Muscle layer of duodenum (tissue), 2 donors: ENCODE measurements at regions not wholly inside any gene's neighbourhood (a gene's known extent, or its start where the extent isn't known, plus 50 kb on each side); places are given as distances from the start of the nearest gene placed in this dataset.

Experiments
- H3K27ac ChIP-seq: one replicate; pipeline ENCODE4 v1.7.0; 2013; ENCODE audit warnings: mild to moderate bottlenecking, low read length
- H3K27me3 ChIP-seq: one replicate; pipeline ENCODE4 v1.7.0; 2013; ENCODE audit warnings: low read depth, mild to moderate bottlenecking, control low read depth, low read length
- H3K36me3 ChIP-seq, 2 donors: one replicate each; pipeline ENCODE4 v1.7.0; 2013; ENCODE audit warnings: low read length in 2 of 2, control low read depth in 1 of 2, mild to moderate bottlenecking in 1 of 2; ENCODE audit not compliant: insufficient read depth in 2 of 2, control insufficient read depth in 1 of 2
- H3K4me1 ChIP-seq, 2 donors: one replicate each; pipeline ENCODE4 v1.7.0; 2013; ENCODE audit warnings: low read length in 2 of 2, mild to moderate bottlenecking in 2 of 2, control low read depth in 1 of 2, moderate library complexity in 1 of 2; ENCODE audit not compliant: insufficient read depth in 2 of 2, control insufficient read depth in 1 of 2
- H3K4me3 ChIP-seq, 2 donors: one replicate each; pipeline ENCODE4 v1.7.0; 2013; ENCODE audit warnings: low read length in 2 of 2, low read depth in 1 of 2, mild to moderate bottlenecking in 1 of 2
- H3K9me3 ChIP-seq, 2 donors: one replicate each; pipeline ENCODE4 v1.7.0; 2013; ENCODE audit warnings: low read length in 2 of 2, control low read depth in 1 of 2, mild to moderate bottlenecking in 1 of 2; ENCODE audit not compliant: control insufficient read depth in 1 of 2
- donor health status: healthy.

DNA sequence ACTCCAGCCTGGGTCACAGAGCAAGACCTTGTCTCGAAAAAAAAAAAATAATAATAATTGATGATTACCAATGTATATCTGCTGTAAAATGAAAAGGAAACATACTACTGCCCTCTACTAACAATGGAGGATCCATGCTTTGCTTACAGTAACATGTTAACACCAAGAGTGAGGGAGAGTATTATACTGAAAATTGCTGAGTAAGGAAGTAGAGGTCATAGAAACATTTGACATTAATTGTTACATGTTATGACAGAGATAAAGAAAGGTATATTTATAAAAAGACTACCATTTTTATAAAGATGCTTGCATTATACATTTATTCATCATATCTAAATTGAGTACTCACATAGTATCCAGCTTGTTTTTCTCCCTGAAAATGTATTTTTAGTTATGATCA lies 1989.8 kb upstream of the TENM3 start:
- Histone ChIP-seq H3K27me3 (no peaks in the 10 kb centered on the region), H3K36me3 (no peaks in the 10 kb centered on the region), H3K9me3 (no peaks in the 10 kb centered on the region), H3K4me1 (no peaks in the 10 kb centered on the region), H3K4me3 (no peak overlapping the region), H3K27ac (no peak overlapping the region)

- Histone ChIP-seq H3K36me3 (no peaks in the 10 kb centered on the region), H3K27me3 (no peaks in the 10 kb centered on the region), H3K9me3 (no peaks in the 10 kb centered on the region), H3K4me1 (no peaks in the 10 kb centered on the region), H3K4me3 (no peak overlapping the region), H3K27ac (no peak overlapping the region)
Observed at GRCh38 chr4:180261346-180261745, 1981.9 kb upstream of the TENM3 start.

DNA sequence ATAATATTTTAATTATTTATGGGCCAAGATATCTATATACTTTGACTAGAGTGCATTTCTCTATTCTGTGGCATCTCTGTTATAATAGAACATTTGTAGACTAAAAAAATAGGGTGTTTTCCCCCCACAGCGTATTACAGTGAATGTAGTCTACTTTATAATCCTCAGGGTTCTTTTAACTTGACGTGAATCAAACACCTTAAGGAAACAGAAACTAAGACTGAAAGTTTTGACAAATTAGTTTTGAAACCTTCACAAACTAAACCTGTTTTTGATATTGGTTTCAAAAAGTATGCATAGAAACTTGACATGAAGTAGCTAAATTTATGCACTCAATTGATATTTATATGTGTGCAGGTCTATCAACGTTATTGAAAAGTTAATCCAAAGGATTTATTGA lies 1963.1 kb upstream of the TENM3 start:
- no peak overlapping the region for H3K4me3 ChIP-seq
- H3K9me3 ChIP-seq = no peaks in the 10 kb centered on the region
- H3K27ac ChIP-seq = no peak overlapping the region
- H3K27me3 ChIP-seq = no peaks in the 10 kb centered on the region
- no peaks in the 10 kb centered on the region for H3K4me1 ChIP-seq
- H3K36me3 ChIP-seq = no peaks in the 10 kb centered on the region

GRCh38 chr4:180280726-180281297 lies 1962.4 kb upstream of the TENM3 start:
- Histone ChIP-seq H3K4me1 (no peaks in the 10 kb centered on the region), H3K27me3 (no peaks in the 10 kb centered on the region), H3K27ac (no peak overlapping the region), H3K36me3 (no peaks in the 10 kb centered on the region), H3K4me3 (no peak overlapping the region), H3K9me3 (no peaks in the 10 kb centered on the region)

DNA sequence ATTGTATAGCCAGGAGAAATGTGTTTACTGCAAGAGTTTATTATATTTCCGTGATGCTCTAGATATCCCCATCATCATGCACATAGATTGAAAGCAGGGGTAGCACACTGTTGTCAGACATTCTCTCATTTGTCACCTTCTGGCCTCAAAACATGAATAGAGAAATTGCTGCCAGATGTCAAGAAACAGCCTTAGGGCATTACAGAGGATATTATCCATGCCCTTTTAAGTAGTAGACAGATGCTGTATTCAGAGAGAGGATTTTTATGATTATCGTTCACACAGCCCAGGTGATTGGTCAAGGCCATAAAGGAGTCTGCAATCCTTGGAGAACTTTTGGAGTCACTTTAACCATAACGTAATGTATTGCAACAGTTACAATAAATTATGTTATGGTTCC lies 1961.5 kb upstream of the TENM3 start:
- Histone ChIP-seq H3K27me3 (no peaks in the 10 kb centered on the region), H3K9me3 (no peaks in the 10 kb centered on the region), H3K4me3 (no peak overlapping the region), H3K36me3 (no peaks in the 10 kb centered on the region), H3K4me1 (no peaks in the 10 kb centered on the region), H3K27ac (no peak overlapping the region)

DNA sequence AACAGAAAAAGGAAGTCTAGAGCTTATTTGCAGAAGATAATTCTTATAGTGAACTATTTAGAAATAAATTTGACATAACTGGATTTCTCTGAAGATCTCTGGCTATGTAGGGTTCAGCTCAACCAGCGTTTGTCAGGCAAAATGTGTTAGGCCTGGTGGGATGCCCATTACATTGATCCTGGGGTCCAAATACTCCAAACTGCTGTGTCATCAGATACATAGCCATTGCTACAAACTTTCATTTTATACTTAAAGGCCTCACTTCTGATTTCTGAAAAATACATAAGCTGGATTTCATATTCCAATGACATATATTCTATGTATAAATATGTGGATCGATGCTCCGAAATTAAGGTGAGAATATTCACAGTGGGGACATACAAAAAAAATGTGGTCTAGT lies 1958.9 kb upstream of the TENM3 start:
- H3K36me3 ChIP-seq = no peaks in the 10 kb centered on the region
- H3K27me3 ChIP-seq = no peaks in the 10 kb centered on the region
- H3K4me3 ChIP-seq = no peak overlapping the region
- H3K27ac ChIP-seq = no peak overlapping the region
- H3K9me3 ChIP-seq = no peaks in the 10 kb centered on the region
- no peaks in the 10 kb centered on the region for H3K4me1 ChIP-seq

GRCh38 chr4:180285796-180286195 lies 1957.4 kb upstream of the TENM3 start:
- H3K9me3 ChIP-seq = no peaks in the 10 kb centered on the region
- H3K27ac ChIP-seq = no peak overlapping the region
- H3K27me3 ChIP-seq = no peaks in the 10 kb centered on the region
- H3K36me3 ChIP-seq = no peaks in the 10 kb centered on the region
- H3K4me3 ChIP-seq = no peak overlapping the region
- H3K4me1 ChIP-seq = no peaks in the 10 kb centered on the region

- no peaks in the 10 kb centered on the region for H3K9me3 ChIP-seq
- no peak overlapping the region for H3K27ac ChIP-seq
- no peaks in the 10 kb centered on the region for H3K36me3 ChIP-seq
- H3K4me3 ChIP-seq = no peak overlapping the region
- H3K27me3 ChIP-seq = no peaks in the 10 kb centered on the region
- no peaks in the 10 kb centered on the region for H3K4me1 ChIP-seq
Observed at GRCh38 chr4:180292339-180292738, 1950.9 kb upstream of the TENM3 start.

DNA sequence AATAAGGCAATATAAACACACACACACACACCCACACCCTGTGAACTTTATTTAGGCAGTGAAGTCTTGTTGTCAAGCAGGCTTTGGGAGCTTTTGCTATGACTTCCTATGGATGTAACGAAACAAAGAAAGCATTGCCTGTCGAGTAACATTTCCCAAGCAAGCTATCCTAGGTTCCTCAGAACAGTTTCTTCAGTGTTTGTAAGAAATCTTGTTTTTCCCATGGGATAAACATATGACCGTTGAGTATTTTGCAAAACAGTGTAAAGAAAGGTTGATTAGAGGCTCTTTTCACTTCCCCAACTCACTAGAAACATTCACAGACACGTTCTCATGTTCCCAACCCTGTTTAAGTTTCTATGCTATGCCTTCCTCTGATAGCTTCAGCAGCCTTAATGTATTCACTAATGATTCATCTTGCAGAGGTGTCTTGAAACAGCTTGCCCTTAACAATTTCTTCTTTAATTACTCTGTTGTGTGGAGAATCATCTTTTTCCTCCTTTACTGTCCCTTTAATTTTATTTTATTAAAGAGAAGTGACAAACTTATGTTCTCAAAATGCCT lies 1947.1 kb upstream of the TENM3 start:
- Histone ChIP-seq H3K4me1 (no peaks in the 10 kb centered on the region), H3K9me3 (no peaks in the 10 kb centered on the region), H3K27ac (no peak overlapping the region), H3K36me3 (no peaks in the 10 kb centered on the region), H3K27me3 (no peaks in the 10 kb centered on the region), H3K4me3 (no peak overlapping the region)

DNA sequence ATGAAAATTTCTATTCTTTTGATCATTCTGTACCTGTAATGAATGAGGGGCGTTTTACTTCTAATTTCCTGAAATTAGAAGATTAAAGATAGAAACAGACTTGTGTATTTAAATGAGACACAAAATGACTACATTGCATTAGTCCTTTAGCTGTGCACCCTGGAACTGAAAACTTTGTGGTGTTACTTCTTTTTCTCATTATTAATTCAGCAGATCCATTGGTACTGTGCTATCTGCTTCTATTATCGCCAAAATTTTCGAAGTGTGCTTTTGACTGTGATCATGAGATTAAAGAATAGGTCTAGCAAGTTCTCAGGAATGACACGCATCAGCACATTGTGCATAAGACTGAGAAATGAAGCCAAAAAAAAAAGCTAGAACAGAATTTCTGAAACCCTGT lies 1938.9 kb upstream of the TENM3 start:
- H3K27ac ChIP-seq = no peak overlapping the region
- H3K4me3 ChIP-seq = no peak overlapping the region

DNA sequence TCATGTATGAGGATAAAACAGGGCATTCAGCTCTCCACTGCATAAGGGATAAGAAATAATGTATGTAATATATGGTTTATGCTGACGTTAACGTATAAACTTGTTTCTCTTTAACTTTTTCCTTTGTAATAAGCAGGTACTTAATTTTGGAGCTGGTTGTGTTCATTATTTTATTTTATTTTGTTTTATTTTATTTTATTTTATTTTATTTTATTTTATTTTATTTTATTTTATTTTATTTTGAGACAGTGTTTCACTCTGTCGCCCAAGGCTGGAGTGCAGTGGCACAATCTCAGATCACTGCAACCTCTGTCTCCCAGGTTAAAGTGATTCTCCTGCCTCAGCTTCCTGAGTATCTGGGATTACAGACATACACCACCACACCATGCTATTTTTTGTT lies 1932.6 kb upstream of the TENM3 start:
- Histone ChIP-seq H3K27ac (no peak overlapping the region), H3K9me3 (peaks cover 0 to 2% of the 10 kb centered on the region in 2 donors), H3K36me3 (no peaks in the 10 kb centered on the region), H3K4me3 (no peak overlapping the region), H3K27me3 (no peaks in the 10 kb centered on the region), H3K4me1 (no peaks in the 10 kb centered on the region)

More for the DNA sequence above, 1938.9 kb upstream of the TENM3 start:
- no peaks in the 10 kb centered on the region for H3K4me1 ChIP-seq
- H3K9me3 ChIP-seq = peaks cover 0 to 2% of the 10 kb centered on the region in 2 donors
- no peaks in the 10 kb centered on the region for H3K36me3 ChIP-seq
- H3K27me3 ChIP-seq = no peaks in the 10 kb centered on the region

DNA sequence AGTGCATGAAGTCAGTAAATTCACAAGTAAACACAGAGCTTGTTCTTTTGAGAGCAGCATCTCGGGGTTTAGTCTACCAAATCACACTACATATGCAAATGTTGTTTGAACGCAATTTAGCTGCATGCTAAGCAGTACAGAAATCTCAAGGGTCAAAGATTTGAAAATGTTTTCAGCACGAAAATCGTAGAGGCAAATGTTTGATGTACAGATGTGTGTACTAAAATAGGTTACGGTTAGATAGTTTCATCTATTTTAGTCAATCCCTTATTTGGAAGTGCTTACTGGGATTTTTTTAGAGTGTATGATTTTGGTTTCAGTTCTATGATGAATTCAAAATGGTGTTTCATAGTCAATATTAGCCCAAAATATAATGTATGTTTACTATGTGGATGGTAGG lies 1928.2 kb upstream of the TENM3 start:
- Histone ChIP-seq H3K4me3 (no peak overlapping the region), H3K27me3 (no peaks in the 10 kb centered on the region), H3K4me1 (no peaks in the 10 kb centered on the region), H3K27ac (no peak overlapping the region), H3K36me3 (no peaks in the 10 kb centered on the region), H3K9me3 (no peaks in the 10 kb centered on the region)
